HepG2 (cell line): ENCODE measurements at regions not wholly inside any gene's neighbourhood (a gene's known extent, or its start where the extent isn't known, plus 50 kb on each side); places are given as distances from the start of the nearest gene placed in this dataset.

Experiments
- ATAC-seq: fragments of 200-7000 bp; cut with Tn5 transposase; 3 replicates; pipeline ENCODE4 v1.9.1; 2020; ENCODE audit warnings: mild to moderate bottlenecking, moderate library complexity
- BruUV-seq: library from RNA; stranded (reverse); fragments of 400-500 nt; replicated peaks from 2 replicates; lab custom pipeline; 2021; lab: Mats Ljungman, UMichigan
- CTCF ChIA-PET: fragments of 300-600 bp; formaldehyde crosslinking; extraction: SDS; loops from one replicate; lab custom pipeline; 2021; ENCODE audit warnings: low total read pairs, inconsistent platforms, low intra/inter-chr PET ratio; lab: Yijun Ruan, JAX
- POLR2A ChIA-PET: fragments of 350-600 bp; sonication (Branson Sonifier 250); formaldehyde crosslinking; loops from one replicate; lab custom pipeline; 2020; ENCODE audit warnings: antibody characterized with exemption, inconsistent platforms; lab: Yijun Ruan, JAX
- DNase-seq: peaks from one replicate; pipeline ENCODE4 v3.0.0-alpha.2; 2015; ENCODE audit warnings: low spot score
- FAIRE-seq: peaks from 3 replicates; lab custom pipeline; 2011; peaks lifted over from hg19 to GRCh38; lab: Jason Lieb, UNC
- H2AFZ ChIP-seq: one replicate; pipeline ENCODE4 v1.6.1; 2011; ENCODE audit warnings: low read length, inconsistent platforms
- H3K27ac ChIP-seq: fragments of 300-600 bp; 3 replicates; pipeline ENCODE4 v1.8.0; 2011; ENCODE audit warnings: mixed run types, mild to moderate bottlenecking, mixed read lengths, low read length, inconsistent platforms; ENCODE audit not compliant: insufficient read depth; ENCODE audit errors: extremely low read length
- H3K27me3 ChIP-seq, 2 experiments: fragments of 200-600 bp in 1 of 2; 2 replicates in 1 of 2; 3 replicates in 1 of 2; pipeline versions ENCODE4 v1.6.0 to v1.8.0; 2011; ENCODE audit warnings: low read length in 2 of 2, mild to moderate bottlenecking in 2 of 2, moderate library complexity in 2 of 2, inconsistent platforms in 1 of 2; ENCODE audit not compliant: insufficient read depth in 2 of 2, control insufficient read depth in 1 of 2
- H3K36me3 ChIP-seq, 2 experiments: fragments of 200-600 bp in 1 of 2; replicated peaks in 1 of 2; 2 replicates in 1 of 2; 3 replicates in 1 of 2; pipeline versions ENCODE4 v1.5.1 to v1.8.0; 2011; ENCODE audit warnings: low read length in 2 of 2, inconsistent platforms in 1 of 2; ENCODE audit not compliant: insufficient read depth in 2 of 2, control insufficient read depth in 1 of 2
- H3K4me1 ChIP-seq: 2 replicates; pipeline ENCODE4 v1.5.1; 2012; ENCODE audit warnings: low read length, inconsistent platforms; ENCODE audit not compliant: insufficient read depth
- H3K4me2 ChIP-seq: 2 replicates; pipeline ENCODE4 v1.6.0; 2011; ENCODE audit warnings: low read depth, low read length, inconsistent platforms
- H3K4me3 ChIP-seq, 3 experiments: fragments of 200-600 bp in 1 of 3; sonication (generic), shearing (Covaris generic) in 1 of 3; replicated peaks in 1 of 3; 2 replicates each; pipeline ENCODE4 v1.5.1; 2011 to 2016; ENCODE audit warnings: low read length in 3 of 3, inconsistent platforms in 2 of 3, low read depth in 2 of 3, mild to moderate bottlenecking in 2 of 3, control low read depth in 1 of 3, mixed read lengths in 1 of 3; ENCODE audit not compliant: insufficient read depth in 1 of 3
- H3K79me2 ChIP-seq: one replicate; pipeline ENCODE4 v1.6.1; 2011; ENCODE audit warnings: low read length, inconsistent platforms; ENCODE audit not compliant: insufficient read depth
- H3K9ac ChIP-seq: 2 replicates; pipeline ENCODE4 v1.6.0; 2011; ENCODE audit warnings: mild to moderate bottlenecking, low read depth, low read length, inconsistent platforms; ENCODE audit not compliant: insufficient read depth
- H3K9me3 ChIP-seq: 2 replicates; pipeline ENCODE4 v1.5.1; 2012; ENCODE audit warnings: mild to moderate bottlenecking, low read length
- H4K20me1 ChIP-seq: 2 replicates; pipeline ENCODE4 v1.6.0; 2011; ENCODE audit warnings: inconsistent platforms, mild to moderate bottlenecking, low read length, moderate library complexity; ENCODE audit not compliant: insufficient read depth
- CERS6 ChIP-seq: sonication (generic); formaldehyde crosslinking; IDR thresholded peaks from 2 replicates; pipeline ENCODE4 v1.5.0; 2020; ENCODE audit warnings: missing genetic modification reagents
- E2F5 ChIP-seq: sonication (generic); formaldehyde crosslinking; conservative IDR thresholded peaks from 2 replicates; pipeline ENCODE4 v1.4.0; 2020; ENCODE audit warnings: missing genetic modification reagents
- GLI4 ChIP-seq: sonication (generic); formaldehyde crosslinking; IDR thresholded peaks from 2 replicates; pipeline ENCODE4 v1.5.1; 2020; ENCODE audit warnings: missing genetic modification reagents, mild to moderate bottlenecking, moderate library complexity, borderline replicate concordance
- KLF6 ChIP-seq: IDR thresholded peaks from 2 replicates; pipeline ENCODE4 v1.8.0; 2016; ENCODE audit warnings: missing biosample characterization, missing genetic modification reagents
- MAF1 ChIP-seq: sonication (generic); formaldehyde crosslinking; IDR thresholded peaks from 2 replicates; pipeline ENCODE4 v1.5.0; 2020; ENCODE audit warnings: missing genetic modification reagents, borderline replicate concordance
- MED1 ChIP-seq: sonication (generic); formaldehyde crosslinking; IDR thresholded peaks from 2 replicates; pipeline ENCODE4 v1.4.0; 2020; ENCODE audit warnings: missing genetic modification reagents
- NFYC ChIP-seq: IDR thresholded peaks from 2 replicates; pipeline ENCODE4 v1.6.1; 2016; ENCODE audit warnings: missing genetic modification reagents, missing compliant biosample characterization
- ZNF256 ChIP-seq: sonication (generic); formaldehyde crosslinking; conservative IDR thresholded peaks from 2 replicates; pipeline ENCODE4 v1.4.0; 2020; ENCODE audit warnings: missing genetic modification reagents
- ZNF577 ChIP-seq: sonication (generic); formaldehyde crosslinking; IDR thresholded peaks from 2 replicates; pipeline ENCODE4 v1.4.0; 2020; ENCODE audit warnings: mild to moderate bottlenecking, low read depth, missing genetic modification reagents, borderline replicate concordance
- ZNF747 ChIP-seq: sonication (generic); formaldehyde crosslinking; IDR thresholded peaks from 2 replicates; pipeline ENCODE4 v1.8.1; 2023; ENCODE audit warnings: missing genetic modification reagents, mild to moderate bottlenecking, borderline replicate concordance
- ZNF766 ChIP-seq: sonication (generic); formaldehyde crosslinking; IDR thresholded peaks from 2 replicates; pipeline ENCODE4 v1.5.0; 2020; ENCODE audit warnings: missing genetic modification reagents, borderline replicate concordance
- ZNF83 ChIP-seq: sonication (generic); formaldehyde crosslinking; IDR thresholded peaks from 2 replicates; pipeline ENCODE4 v1.4.0; 2020; ENCODE audit warnings: missing genetic modification reagents, mild to moderate bottlenecking, borderline replicate concordance
- WGBS: methylation state at CpG from one replicate; pipeline ENCODE4 v1.1.6; 2017; ENCODE audit warnings: low lambda C conversion rate; 5-methylcytosine and 5-hydroxymethylcytosine counted together
- in situ Hi-C: cut with HindIII; loops from 2 replicates; pipeline ENCODE4 v1.10.0; 2017; ENCODE audit warnings: low pct_unique_long_range_greater_than_20kb; ENCODE audit not compliant: extremely low pct_ligation_motif_present
- intact Hi-C: fragments of 100-400 bp; cut with micrococcal nuclease; formaldehyde crosslinking; loops from one replicate; pipeline ENCODE4 v1.10.0; 2022; ENCODE audit not compliant: unreplicated experiment
- TF ChIP-seq, protein P1 (sequence below): sonication (generic); formaldehyde crosslinking; IDR thresholded peaks from 2 replicates; pipeline ENCODE4 v1.4.0; 2020; ENCODE audit warnings: missing genetic modification reagents, mild to moderate bottlenecking, borderline replicate concordance
- TF ChIP-seq, protein P2 (sequence below): sonication (generic); formaldehyde crosslinking; IDR thresholded peaks from 2 replicates; pipeline ENCODE4 v1.8.0; 2022; ENCODE audit warnings: mild to moderate bottlenecking, missing genetic modification reagents, borderline replicate concordance
- TF ChIP-seq, protein P3 (sequence below): sonication (generic); formaldehyde crosslinking; IDR thresholded peaks from 2 replicates; pipeline ENCODE4 v1.8.0; 2022; ENCODE audit warnings: missing genetic modification reagents, mild to moderate bottlenecking, inconsistent platforms, borderline replicate concordance

GRCh38 chr4:28267166-28267565, 1406.5 kb downstream of the STIM2 start (continued):
- TF ChIP-seq, protein P1, sequence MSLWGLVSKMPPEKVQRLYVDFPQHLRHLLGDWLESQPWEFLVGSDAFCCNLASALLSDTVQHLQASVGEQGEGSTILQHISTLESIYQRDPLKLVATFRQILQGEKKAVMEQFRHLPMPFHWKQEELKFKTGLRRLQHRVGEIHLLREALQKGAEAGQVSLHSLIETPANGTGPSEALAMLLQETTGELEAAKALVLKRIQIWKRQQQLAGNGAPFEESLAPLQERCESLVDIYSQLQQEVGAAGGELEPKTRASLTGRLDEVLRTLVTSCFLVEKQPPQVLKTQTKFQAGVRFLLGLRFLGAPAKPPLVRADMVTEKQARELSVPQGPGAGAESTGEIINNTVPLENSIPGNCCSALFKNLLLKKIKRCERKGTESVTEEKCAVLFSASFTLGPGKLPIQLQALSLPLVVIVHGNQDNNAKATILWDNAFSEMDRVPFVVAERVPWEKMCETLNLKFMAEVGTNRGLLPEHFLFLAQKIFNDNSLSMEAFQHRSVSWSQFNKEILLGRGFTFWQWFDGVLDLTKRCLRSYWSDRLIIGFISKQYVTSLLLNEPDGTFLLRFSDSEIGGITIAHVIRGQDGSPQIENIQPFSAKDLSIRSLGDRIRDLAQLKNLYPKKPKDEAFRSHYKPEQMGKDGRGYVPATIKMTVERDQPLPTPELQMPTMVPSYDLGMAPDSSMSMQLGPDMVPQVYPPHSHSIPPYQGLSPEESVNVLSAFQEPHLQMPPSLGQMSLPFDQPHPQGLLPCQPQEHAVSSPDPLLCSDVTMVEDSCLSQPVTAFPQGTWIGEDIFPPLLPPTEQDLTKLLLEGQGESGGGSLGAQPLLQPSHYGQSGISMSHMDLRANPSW (CRISPR knock-in tag): no peak
- TF ChIP-seq ZNF83 (CRISPR knock-in tag) (no peak), ZNF256 (CRISPR knock-in tag) (no peak), CERS6 (CRISPR knock-in tag) (no peak)
- TF ChIP-seq, all 625 proteins: peak for 0

- ATAC-seq: no peak
- Histone ChIP-seq H3K79me2 (no peaks in the 10 kb centered on the region), H3K4me1 (no peaks in the 10 kb centered on the region), H3K36me3 (no peaks in the 10 kb centered on the region), H3K27ac (no peak overlapping the region), H4K20me1 (no peaks in the 10 kb centered on the region), H2AFZ (no peak overlapping the region), H3K4me2 (no peak overlapping the region), H3K4me3 (no peak overlapping the region), H3K9me3 (peaks cover 55% of the 10 kb centered on the region), H3K9ac (no peak overlapping the region), H3K27me3 (no peaks in the 10 kb centered on the region)
- intact Hi-C loops: no loop called here
- no peak for DNase-seq
- no peak for FAIRE-seq
- BruUV-seq: no TSS peak
- WGBS: 2% methylated on average over 2 of the region's 2 CpGs
- POLR2A ChIA-PET: no interaction called here
- in situ Hi-C loops: no loop called here
- CTCF ChIA-PET: no interaction called here
- TF ChIP-seq MED1 (CRISPR knock-in tag) (no peak), ZNF766 (CRISPR knock-in tag) (no peak), E2F5 (CRISPR knock-in tag) (no peak), KLF6 (CRISPR knock-in tag) (no peak), ZNF577 (CRISPR knock-in tag) (no peak), NFYC (CRISPR knock-in tag) (no peak), GLI4 (CRISPR knock-in tag) (no peak), ZNF747 (no peak), MAF1 (CRISPR knock-in tag) (no peak)
- TF ChIP-seq, protein P2, sequence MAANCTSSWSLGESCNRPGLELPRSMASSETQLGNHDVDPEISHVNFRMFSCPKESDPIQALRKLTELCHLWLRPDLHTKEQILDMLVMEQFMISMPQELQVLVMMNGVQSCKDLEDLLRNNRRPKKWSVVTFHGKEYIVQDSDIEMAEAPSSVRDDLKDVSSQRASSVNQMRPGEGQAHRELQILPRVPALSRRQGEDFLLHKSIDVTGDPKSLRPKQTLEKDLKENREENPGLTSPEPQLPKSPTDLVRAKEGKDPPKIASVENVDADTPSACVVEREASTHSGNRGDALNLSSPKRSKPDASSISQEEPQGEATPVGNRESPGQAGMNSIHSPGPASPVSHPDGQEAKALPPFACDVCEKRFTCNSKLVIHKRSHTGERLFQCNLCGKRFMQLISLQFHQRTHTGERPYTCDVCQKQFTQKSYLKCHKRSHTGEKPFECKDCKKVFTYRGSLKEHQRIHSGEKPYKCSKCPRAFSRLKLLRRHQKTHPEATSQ (CRISPR knock-in tag): no peak
- TF ChIP-seq, protein P3, sequence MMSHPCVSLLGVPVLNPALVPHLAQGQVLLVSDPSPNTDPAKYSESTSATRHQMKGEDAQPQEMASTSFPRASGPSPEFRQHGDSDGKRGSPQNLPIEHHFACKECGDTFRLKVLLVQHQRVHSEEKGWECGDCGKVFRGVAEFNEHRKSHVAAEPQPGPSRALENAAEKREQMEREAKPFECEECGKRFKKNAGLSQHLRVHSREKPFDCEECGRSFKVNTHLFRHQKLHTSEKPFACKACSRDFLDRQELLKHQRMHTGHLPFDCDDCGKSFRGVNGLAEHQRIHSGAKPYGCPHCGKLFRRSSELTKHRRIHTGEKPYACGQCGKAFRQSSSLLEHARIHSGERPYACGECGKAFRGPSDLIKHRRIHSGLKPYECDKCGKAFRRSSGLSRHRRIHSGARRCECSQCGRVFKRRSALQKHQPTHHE (CRISPR knock-in tag): no peak
Measured at GRCh38 chr4:28269426-28269825, 1408.8 kb downstream of the STIM2 start.
